GM18861 (cell line): ENCODE measurements at regions not wholly inside any gene's neighbourhood (a gene's known extent, or its start where the extent isn't known, plus 50 kb on each side); places are given as distances from the start of the nearest gene placed in this dataset.
"Not testable (repeated sequence)": the region's sequence is repeated elsewhere in the genome, so short reads cannot be mapped to it uniquely, and the experiment has no call there.

ENCODE experiments used
- ATAC-seq: cut with Tn5 transposase; IDR thresholded peaks from one replicate; pipeline ENCODE4 v1.9.1; 2021; ENCODE audit not compliant: unreplicated experiment

GRCh38 chr1:38672692-38673091, 186.9 kb downstream of the RRAGC start:
- no peak for ATAC-seq

GRCh38 chr1:38671221-38671620, 188.4 kb downstream of the RRAGC start:
- ATAC-seq: no peak

- no peak for ATAC-seq
Measured at GRCh38 chr1:38670544-38671122, 188.9 kb downstream of the RRAGC start.

- ATAC-seq: no peak
Measured at GRCh38 chr1:38667626-38668025, 191.9 kb downstream of the RRAGC start.

GRCh38 chr1:38662126-38662525, 197.4 kb downstream of the RRAGC start:
- no peak for ATAC-seq

GRCh38 chr1:38658883-38659282, 200.7 kb downstream of the RRAGC start:
- no peak for ATAC-seq

GRCh38 chr1:38657873-38658272, 201.7 kb downstream of the RRAGC start:
- ATAC-seq: no peak

- no peak for ATAC-seq
Measured at GRCh38 chr1:38657207-38657840, 202.2 kb downstream of the RRAGC start.

GRCh38 chr1:38656726-38657125, 202.8 kb downstream of the RRAGC start:
- ATAC-seq: no peak

- ATAC-seq: no peak
Measured at GRCh38 chr1:38652217-38652616, 207.4 kb downstream of the RRAGC start.

GRCh38 chr1:38651669-38652068, 207.9 kb downstream of the RRAGC start:
- no peak for ATAC-seq

- ATAC-seq: no peak
Measured at GRCh38 chr1:38648417-38648816, 211.2 kb downstream of the RRAGC start.

- ATAC-seq: not testable (repeated sequence)
Measured at GRCh38 chr1:38647341-38647740, 212.2 kb downstream of the RRAGC start.

GRCh38 chr1:38644092-38644491, 215.5 kb downstream of the RRAGC start:
- no peak for ATAC-seq

GRCh38 chr1:38641661-38642060, 217.9 kb downstream of the RRAGC start:
- ATAC-seq: no peak

- no peak for ATAC-seq
Measured at GRCh38 chr1:38640371-38640770, 219.2 kb downstream of the RRAGC start.

GRCh38 chr1:38628241-38628640, 231.3 kb downstream of the RRAGC start:
- no peak for ATAC-seq

- ATAC-seq: no peak
Measured at GRCh38 chr1:38625939-38626338, 233.6 kb downstream of the RRAGC start.

- ATAC-seq: no peak
Measured at GRCh38 chr1:38624336-38625039, 235.1 kb downstream of the RRAGC start.

GRCh38 chr1:38623529-38623928, 236.0 kb downstream of the RRAGC start:
- ATAC-seq: no peak

GRCh38 chr1:38622197-38622596, 237.4 kb downstream of the RRAGC start:
- ATAC-seq: no peak

- no peak for ATAC-seq
Measured at GRCh38 chr1:38616846-38617245, 242.7 kb downstream of the RRAGC start.
